ENCODE measurements at regions not wholly inside any gene's neighbourhood (a gene's known extent, or its start where the extent isn't known, plus 50 kb on each side); places are given as distances from the start of the nearest gene placed in this dataset.
A peak's percentile ranks its signal among the peaks of the same experiment; 100 is the strongest.

- peaks cover 43% of the 10 kb centered on the region for H3K4me1 ChIP-seq (ENCODE audit: control insufficient read depth, insufficient read depth, low read length, poor library complexity, severe bottlenecking)
- no peaks in the 10 kb centered on the region for H3K9me3 ChIP-seq (ENCODE audit: control insufficient read depth, low read length)
- H3K27ac ChIP-seq (ENCODE audit: low read depth, low read length, severe bottlenecking): peak overlapping the region; percentile 67
- H3K4me3 ChIP-seq (ENCODE audit: extremely low read depth, insufficient read depth, low read length, poor library complexity, severe bottlenecking): no peak overlapping the region
- peaks cover 29% of the 10 kb centered on the region for H3K36me3 ChIP-seq (ENCODE audit: control insufficient read depth, insufficient read depth, low read length)
- WGBS, 2 experiments (ENCODE audit: insufficient coverage in 2 of 2): 89 to 92% methylated on average over 5 to 7 of the region's 9 CpGs
These were observed 65.6 kb downstream of the ARHGAP35 start for GRCh38 chr19:46926170-46927071.

GRCh38 chr19:46927106-46927505 is 66.3 kb downstream of the ARHGAP35 start:
- Histone ChIP-seq H3K27ac (ENCODE audit: low read depth, low read length, severe bottlenecking) (peak overlapping the region; percentile 67), H3K4me1 (ENCODE audit: control insufficient read depth, insufficient read depth, low read length, poor library complexity, severe bottlenecking) (peaks cover 47% of the 10 kb centered on the region), H3K9me3 (ENCODE audit: control insufficient read depth, low read length) (no peaks in the 10 kb centered on the region), H3K36me3 (ENCODE audit: control insufficient read depth, insufficient read depth, low read length) (peaks cover 22% of the 10 kb centered on the region), H3K4me3 (ENCODE audit: extremely low read depth, insufficient read depth, low read length, poor library complexity, severe bottlenecking) (no peak overlapping the region)
- 96% methylated on average over 6 of the region's 6 CpGs for WGBS, 2 experiments (ENCODE audit: insufficient coverage in 2 of 2)

GRCh38 chr19:46927893-46928292 is 67.1 kb downstream of the ARHGAP35 start:
- H3K27ac ChIP-seq (ENCODE audit: low read depth, low read length, severe bottlenecking): no peak overlapping the region

GRCh38 chr19:46928951-46929350 is 68.2 kb downstream of the ARHGAP35 start:
- no peak overlapping the region for H3K27ac ChIP-seq (ENCODE audit: low read depth, low read length, severe bottlenecking)
- H3K36me3 ChIP-seq (ENCODE audit: control insufficient read depth, insufficient read depth, low read length): peaks cover 11% of the 10 kb centered on the region
- H3K9me3 ChIP-seq (ENCODE audit: control insufficient read depth, low read length): no peaks in the 10 kb centered on the region
- 89 to 100% methylated on average over 1 to 3 of the region's 5 CpGs for WGBS, 2 experiments (ENCODE audit: insufficient coverage in 2 of 2)
- peaks cover 63% of the 10 kb centered on the region for H3K4me1 ChIP-seq (ENCODE audit: control insufficient read depth, insufficient read depth, low read length, poor library complexity, severe bottlenecking)
- H3K4me3 ChIP-seq (ENCODE audit: extremely low read depth, insufficient read depth, low read length, poor library complexity, severe bottlenecking): no peak overlapping the region

More at GRCh38 chr19:46927893-46928292, 67.1 kb downstream of the ARHGAP35 start:
- peaks cover 14% of the 10 kb centered on the region for H3K36me3 ChIP-seq (ENCODE audit: control insufficient read depth, insufficient read depth, low read length)
- H3K9me3 ChIP-seq (ENCODE audit: control insufficient read depth, low read length): no peaks in the 10 kb centered on the region
- WGBS, 2 experiments (ENCODE audit: insufficient coverage in 2 of 2): 94 to 100% methylated on average over 2 of the region's 4 CpGs
- H3K4me1 ChIP-seq (ENCODE audit: control insufficient read depth, insufficient read depth, low read length, poor library complexity, severe bottlenecking): peaks cover 55% of the 10 kb centered on the region
- no peak overlapping the region for H3K4me3 ChIP-seq (ENCODE audit: extremely low read depth, insufficient read depth, low read length, poor library complexity, severe bottlenecking)

GRCh38 chr19:46931202-46931601 is 70.4 kb downstream of the ARHGAP35 start:
- no peak overlapping the region for H3K27ac ChIP-seq (ENCODE audit: low read depth, low read length, severe bottlenecking)
- no peaks in the 10 kb centered on the region for H3K36me3 ChIP-seq (ENCODE audit: control insufficient read depth, insufficient read depth, low read length)
- no peak overlapping the region for H3K4me3 ChIP-seq (ENCODE audit: extremely low read depth, insufficient read depth, low read length, poor library complexity, severe bottlenecking)
- H3K4me1 ChIP-seq (ENCODE audit: control insufficient read depth, insufficient read depth, low read length, poor library complexity, severe bottlenecking): peaks cover 53% of the 10 kb centered on the region
- 95 to 100% methylated on average over 4 of the region's 5 CpGs for WGBS, 2 experiments (ENCODE audit: insufficient coverage in 2 of 2)
- no peaks in the 10 kb centered on the region for H3K9me3 ChIP-seq (ENCODE audit: control insufficient read depth, low read length)

- 59 to 75% methylated on average over 2 of the region's 2 CpGs for WGBS, 2 experiments (ENCODE audit: insufficient coverage in 2 of 2)
- peaks cover 3% of the 10 kb centered on the region for H3K36me3 ChIP-seq (ENCODE audit: control insufficient read depth, insufficient read depth, low read length)
- no peaks in the 10 kb centered on the region for H3K9me3 ChIP-seq (ENCODE audit: control insufficient read depth, low read length)
- peak overlapping the region; percentile 30 for H3K27ac ChIP-seq (ENCODE audit: low read depth, low read length, severe bottlenecking)
- H3K4me1 ChIP-seq (ENCODE audit: control insufficient read depth, insufficient read depth, low read length, poor library complexity, severe bottlenecking): peaks cover 52% of the 10 kb centered on the region
- H3K4me3 ChIP-seq (ENCODE audit: extremely low read depth, insufficient read depth, low read length, poor library complexity, severe bottlenecking): no peak overlapping the region
These were observed 71.5 kb downstream of the ARHGAP35 start for GRCh38 chr19:46932346-46932745.

- Histone ChIP-seq H3K27ac (ENCODE audit: low read depth, low read length, severe bottlenecking) (no peak overlapping the region), H3K9me3 (ENCODE audit: control insufficient read depth, low read length) (no peaks in the 10 kb centered on the region), H3K4me1 (ENCODE audit: control insufficient read depth, insufficient read depth, low read length, poor library complexity, severe bottlenecking) (peaks cover 46% of the 10 kb centered on the region), H3K36me3 (ENCODE audit: control insufficient read depth, insufficient read depth, low read length) (peaks cover 26% of the 10 kb centered on the region), H3K4me3 (ENCODE audit: extremely low read depth, insufficient read depth, low read length, poor library complexity, severe bottlenecking) (no peak overlapping the region)
- WGBS, 2 experiments (ENCODE audit: insufficient coverage in 2 of 2): 94 to 100% methylated on average over 2 to 5 of the region's 7 CpGs
These were observed 74.4 kb downstream of the ARHGAP35 start for GRCh38 chr19:46935066-46935663.

- 92 to 96% methylated on average over 5 to 8 of the region's 10 CpGs for WGBS, 2 experiments (ENCODE audit: insufficient coverage in 2 of 2)
- H3K4me1 ChIP-seq (ENCODE audit: control insufficient read depth, insufficient read depth, low read length, poor library complexity, severe bottlenecking): peaks cover 16% of the 10 kb centered on the region
- H3K9me3 ChIP-seq (ENCODE audit: control insufficient read depth, low read length): no peaks in the 10 kb centered on the region
- peaks cover 69% of the 10 kb centered on the region for H3K36me3 ChIP-seq (ENCODE audit: control insufficient read depth, insufficient read depth, low read length)
- H3K4me3 ChIP-seq (ENCODE audit: extremely low read depth, insufficient read depth, low read length, poor library complexity, severe bottlenecking): no peak overlapping the region
- no peak overlapping the region for H3K27ac ChIP-seq (ENCODE audit: low read depth, low read length, severe bottlenecking)
These were observed 76.3 kb upstream of the NPAS1 start for GRCh38 chr19:46943150-46943946.

- Histone ChIP-seq H3K4me1 (ENCODE audit: control insufficient read depth, insufficient read depth, low read length, poor library complexity, severe bottlenecking) (peaks cover 16% of the 10 kb centered on the region), H3K4me3 (ENCODE audit: extremely low read depth, insufficient read depth, low read length, poor library complexity, severe bottlenecking) (no peak overlapping the region), H3K9me3 (ENCODE audit: control insufficient read depth, low read length) (no peaks in the 10 kb centered on the region), H3K36me3 (ENCODE audit: control insufficient read depth, insufficient read depth, low read length) (peaks cover 70% of the 10 kb centered on the region), H3K27ac (ENCODE audit: low read depth, low read length, severe bottlenecking) (peak overlapping the region; percentile 57)
- WGBS, 2 experiments (ENCODE audit: insufficient coverage in 2 of 2): 96 to 100% methylated on average over 3 of the region's 5 CpGs
These were observed 75.4 kb upstream of the NPAS1 start for GRCh38 chr19:46944123-46944748.

- Histone ChIP-seq H3K9me3 (ENCODE audit: control insufficient read depth, low read length) (no peaks in the 10 kb centered on the region), H3K4me1 (ENCODE audit: control insufficient read depth, insufficient read depth, low read length, poor library complexity, severe bottlenecking) (peaks cover 16% of the 10 kb centered on the region), H3K4me3 (ENCODE audit: extremely low read depth, insufficient read depth, low read length, poor library complexity, severe bottlenecking) (no peak overlapping the region), H3K27ac (ENCODE audit: low read depth, low read length, severe bottlenecking) (peak overlapping the region; percentile 57), H3K36me3 (ENCODE audit: control insufficient read depth, insufficient read depth, low read length) (peaks cover 71% of the 10 kb centered on the region)
- WGBS, 2 experiments (ENCODE audit: insufficient coverage in 2 of 2): 43 to 54% methylated on average over 4 to 6 of the region's 7 CpGs
These were observed 74.6 kb upstream of the NPAS1 start for GRCh38 chr19:46944918-46945628.

Measured in mesodermal cell (in vitro differentiated cells).